ENCODE measurements at regions not wholly inside any gene's neighbourhood (a gene's known extent, or its start where the extent isn't known, plus 50 kb on each side); places are given as distances from the start of the nearest gene placed in this dataset.
"Not testable (repeated sequence)": the region's sequence is repeated elsewhere in the genome, so short reads cannot be mapped to it uniquely, and the experiment has no call there.

GRCh38 chr12:84397263-84397662 is 515.3 kb downstream of the SLC6A15 start:
- no peak for DNase-seq

GRCh38 chr12:84391176-84391575 is 521.4 kb downstream of the SLC6A15 start:
- DNase-seq: not testable (repeated sequence)

GRCh38 chr12:84384384-84384783 is 528.2 kb downstream of the SLC6A15 start:
- no peak for DNase-seq

- not testable (repeated sequence) for DNase-seq
These were observed 530.1 kb downstream of the SLC6A15 start for GRCh38 chr12:84382486-84382885.

- DNase-seq: no peak
These were observed 536.3 kb downstream of the SLC6A15 start for GRCh38 chr12:84376320-84376719.

GRCh38 chr12:84375449-84376170 is 537.0 kb downstream of the SLC6A15 start:
- peak; percentile 83 for DNase-seq

- no peak for DNase-seq
These were observed 550.1 kb downstream of the SLC6A15 start for GRCh38 chr12:84362552-84362897.

GRCh38 chr12:84361651-84362551 is 550.7 kb downstream of the SLC6A15 start:
- DNase-seq: no peak

- no peak for DNase-seq
These were observed 555.3 kb downstream of the SLC6A15 start for GRCh38 chr12:84357314-84357713.

GRCh38 chr12:84356224-84356623 is 556.4 kb downstream of the SLC6A15 start:
- no peak for DNase-seq

- no peak for DNase-seq
These were observed 557.0 kb downstream of the SLC6A15 start for GRCh38 chr12:84355561-84355960.

- DNase-seq: no peak
These were observed 564.0 kb downstream of the SLC6A15 start for GRCh38 chr12:84348582-84348981.

GRCh38 chr12:84341467-84342193 is 571.0 kb downstream of the SLC6A15 start:
- DNase-seq: no peak

- DNase-seq: no peak
These were observed 576.4 kb downstream of the SLC6A15 start for GRCh38 chr12:84336231-84336630.

- no peak for DNase-seq
These were observed 582.7 kb downstream of the SLC6A15 start for GRCh38 chr12:84329938-84330337.

- DNase-seq: no peak
These were observed 596.7 kb downstream of the SLC6A15 start for GRCh38 chr12:84315926-84316325.

- no peak for DNase-seq
These were observed 599.3 kb downstream of the SLC6A15 start for GRCh38 chr12:84313323-84313675.

GRCh38 chr12:84308211-84308610 is 604.4 kb downstream of the SLC6A15 start:
- DNase-seq: no peak

- no peak for DNase-seq
These were observed 607.5 kb downstream of the SLC6A15 start for GRCh38 chr12:84305144-84305543.

- peak; percentile 26 for DNase-seq
These were observed 618.4 kb downstream of the SLC6A15 start for GRCh38 chr12:84294246-84294645.

- DNase-seq: no peak
These were observed 622.4 kb downstream of the SLC6A15 start for GRCh38 chr12:84290168-84290567.

GRCh38 chr12:84277986-84278385 is 634.6 kb downstream of the SLC6A15 start:
- no peak for DNase-seq

- DNase-seq: no peak
These were observed 636.4 kb downstream of the SLC6A15 start for GRCh38 chr12:84276215-84276614.
